Astrocyte of the spinal cord (primary cell): ENCODE measurements at regions not wholly inside any gene's neighbourhood (a gene's known extent, or its start where the extent isn't known, plus 50 kb on each side); places are given as distances from the start of the nearest gene placed in this dataset.

ENCODE experiments used
- DNase-seq: peaks from one replicate; pipeline ENCODE4 v3.0.0; 2011; ENCODE audit warnings: low read depth, low spot score
- H3K4me3 ChIP-seq: 2 replicates; pipeline ENCODE4 v1.5.1; 2011; ENCODE audit warnings: low read depth, mild to moderate bottlenecking, low read length, moderate library complexity
- in situ Hi-C: cut with HindIII; loops from 2 replicates; pipeline ENCODE4 v1.10.0; 2017; ENCODE audit warnings: low sequenced_read_pairs
- TF ChIP-seq, protein P1 (sequence below): IDR thresholded peaks from 2 replicates; pipeline ENCODE4 v1.5.1; 2012; ENCODE audit warnings: low read depth, mild to moderate bottlenecking, low read length, inconsistent platforms

DNA sequence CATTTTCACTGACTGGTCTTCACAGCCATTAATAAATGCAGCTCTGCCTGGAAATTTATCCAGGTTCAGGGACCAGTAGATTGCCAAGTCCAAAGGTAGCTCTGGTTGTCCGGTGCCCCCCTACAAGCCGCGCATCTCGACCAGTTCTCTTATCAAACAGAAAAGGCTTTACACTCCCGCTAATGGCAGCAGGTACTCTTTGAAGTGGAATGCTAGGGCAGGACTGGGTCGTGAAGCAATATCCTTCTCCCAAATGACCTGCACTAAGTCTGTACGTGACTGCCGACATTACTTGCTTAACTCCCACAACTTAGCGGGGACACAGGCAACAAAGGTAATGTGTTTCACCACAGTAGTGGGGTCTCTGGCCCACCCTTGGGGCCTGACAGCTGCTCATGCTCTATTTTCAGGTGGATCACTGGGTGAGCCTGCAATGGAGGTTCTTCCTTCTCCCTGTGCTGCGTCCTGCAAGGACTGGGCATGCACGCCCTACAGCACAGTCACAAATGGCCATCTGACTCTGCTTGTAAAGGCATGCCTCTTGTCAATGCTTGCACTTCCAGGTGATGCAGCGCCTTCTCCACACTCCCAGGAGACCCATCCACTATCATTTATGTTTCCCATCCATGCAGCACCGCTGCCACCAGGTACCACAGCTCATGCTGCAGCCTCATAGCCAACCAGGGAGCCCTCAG lies 96.1 kb upstream of the CTSC start:
- TF ChIP-seq, protein P1, sequence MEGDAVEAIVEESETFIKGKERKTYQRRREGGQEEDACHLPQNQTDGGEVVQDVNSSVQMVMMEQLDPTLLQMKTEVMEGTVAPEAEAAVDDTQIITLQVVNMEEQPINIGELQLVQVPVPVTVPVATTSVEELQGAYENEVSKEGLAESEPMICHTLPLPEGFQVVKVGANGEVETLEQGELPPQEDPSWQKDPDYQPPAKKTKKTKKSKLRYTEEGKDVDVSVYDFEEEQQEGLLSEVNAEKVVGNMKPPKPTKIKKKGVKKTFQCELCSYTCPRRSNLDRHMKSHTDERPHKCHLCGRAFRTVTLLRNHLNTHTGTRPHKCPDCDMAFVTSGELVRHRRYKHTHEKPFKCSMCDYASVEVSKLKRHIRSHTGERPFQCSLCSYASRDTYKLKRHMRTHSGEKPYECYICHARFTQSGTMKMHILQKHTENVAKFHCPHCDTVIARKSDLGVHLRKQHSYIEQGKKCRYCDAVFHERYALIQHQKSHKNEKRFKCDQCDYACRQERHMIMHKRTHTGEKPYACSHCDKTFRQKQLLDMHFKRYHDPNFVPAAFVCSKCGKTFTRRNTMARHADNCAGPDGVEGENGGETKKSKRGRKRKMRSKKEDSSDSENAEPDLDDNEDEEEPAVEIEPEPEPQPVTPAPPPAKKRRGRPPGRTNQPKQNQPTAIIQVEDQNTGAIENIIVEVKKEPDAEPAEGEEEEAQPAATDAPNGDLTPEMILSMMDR = no peak
- no peak overlapping the region for H3K4me3 ChIP-seq
- no peak for DNase-seq
- in situ Hi-C loops = no loop called here

DNA sequence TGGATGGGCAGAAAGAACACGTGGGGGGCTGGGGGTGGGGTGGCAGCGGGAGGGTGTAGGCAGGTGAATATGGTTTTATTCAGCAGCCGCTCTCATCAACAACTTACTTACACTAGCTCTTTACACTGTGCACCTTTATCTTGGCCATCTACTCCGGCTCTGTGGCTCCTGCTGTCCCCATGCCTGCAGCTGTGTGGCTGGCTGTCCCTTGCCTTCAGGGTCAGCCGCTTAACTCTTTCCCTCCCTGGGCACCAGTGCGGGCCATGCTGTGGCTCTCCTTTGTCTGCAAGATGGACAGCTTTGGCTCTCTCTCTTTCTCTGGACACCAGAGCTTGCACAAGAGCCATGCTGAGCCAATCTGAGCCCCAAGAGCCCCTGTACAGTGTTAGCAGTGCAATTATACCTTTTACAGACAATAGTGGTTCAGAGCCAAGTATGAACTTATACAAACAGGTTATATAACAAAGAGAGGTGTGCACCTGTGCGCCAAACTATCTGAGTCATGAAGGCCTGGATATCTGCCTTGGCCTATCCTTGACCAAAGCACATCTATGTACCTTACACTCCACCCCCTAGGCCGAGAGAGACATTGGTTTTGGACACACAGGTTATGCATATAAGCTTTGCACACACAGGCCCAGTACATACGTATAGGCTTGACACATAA lies 94.3 kb upstream of the CTSC start:
- TF ChIP-seq, protein P1 = no peak
- DNase-seq = no peak
- in situ Hi-C loops = no loop called here
- H3K4me3 ChIP-seq = no peak overlapping the region

DNA sequence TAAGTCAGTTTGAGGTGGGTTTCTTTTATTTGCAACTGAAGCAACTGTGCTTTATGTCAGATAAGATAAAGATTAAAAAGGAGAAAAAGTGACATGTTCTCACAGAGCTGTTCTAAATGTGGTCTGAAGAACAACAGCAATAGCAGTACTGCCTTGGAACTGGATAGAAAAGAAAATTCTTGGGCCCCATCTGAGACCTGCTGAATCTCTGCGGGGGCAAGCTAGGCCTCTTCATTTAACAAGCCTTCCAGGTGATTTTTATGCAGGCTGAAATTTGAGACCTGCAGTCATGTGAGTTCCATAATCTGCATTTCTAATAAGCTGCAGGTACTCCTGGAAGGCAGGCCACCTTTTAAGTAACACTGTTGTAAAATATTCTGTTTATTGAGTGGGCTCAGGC lies 91.4 kb upstream of the CTSC start:
- in situ Hi-C loops = no loop called here

GRCh38 chr11:88427719-88428118 lies 90.2 kb upstream of the CTSC start:
- in situ Hi-C loops = no loop called here
- no peak for DNase-seq
- TF ChIP-seq, protein P1 = no peak
- no peak overlapping the region for H3K4me3 ChIP-seq

More for the DNA sequence above, 91.4 kb upstream of the CTSC start:
- no peak overlapping the region for H3K4me3 ChIP-seq
- TF ChIP-seq, protein P1 = no peak
- DNase-seq = no peak

DNA sequence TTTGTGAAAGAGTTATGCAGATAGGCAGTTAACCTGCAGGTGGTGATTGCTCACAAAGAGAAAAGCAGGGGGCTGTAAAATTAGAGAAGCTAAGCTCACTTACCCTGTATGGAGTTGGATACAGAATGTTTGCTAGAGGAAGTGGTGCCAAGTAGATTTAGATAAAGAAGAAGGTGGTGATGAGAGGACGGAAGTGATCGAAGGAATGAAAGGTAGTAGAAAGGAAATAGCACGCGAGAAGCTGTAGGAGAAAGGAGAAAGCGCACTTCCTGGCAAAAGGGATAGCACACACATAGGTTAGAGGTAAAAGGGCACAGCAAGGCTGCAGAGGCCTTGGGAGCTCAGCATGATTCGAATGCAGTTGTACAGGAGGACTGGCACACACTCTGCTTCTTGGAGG lies 87.3 kb upstream of the CTSC start:
- in situ Hi-C loops = no loop called here
- TF ChIP-seq, protein P1 = no peak
- no peak overlapping the region for H3K4me3 ChIP-seq

GRCh38 chr11:88421530-88421929 lies 84.0 kb upstream of the CTSC start:
- H3K4me3 ChIP-seq = no peak overlapping the region
- in situ Hi-C loops = no loop called here
- TF ChIP-seq, protein P1 = no peak
- no peak for DNase-seq

More for the DNA sequence above, 87.3 kb upstream of the CTSC start:
- DNase-seq = no peak
